Left ventricle myocardium inferior (tissue), 1 donor: ENCODE measurements at regions not wholly inside any gene's neighbourhood (a gene's known extent, or its start where the extent isn't known, plus 50 kb on each side); places are given as distances from the start of the nearest gene placed in this dataset.

ENCODE experiments used
- DNase-seq: peaks from one replicate; pipeline ENCODE4 v3.0.0-alpha.2; 2020
- H3K27ac ChIP-seq: fragments of 200-600 bp; replicated peaks from 2 replicates; pipeline ENCODE4 v1.8.0; 2021
- H3K27me3 ChIP-seq: fragments of 200-600 bp; 2 replicates; pipeline ENCODE4 v1.8.0; 2021; ENCODE audit warnings: low read depth
- H3K36me3 ChIP-seq: fragments of 200-600 bp; 2 replicates; pipeline ENCODE4 v1.8.0; 2021
- H3K4me1 ChIP-seq: fragments of 200-600 bp; 2 replicates; pipeline ENCODE4 v1.8.0; 2021
- H3K4me3 ChIP-seq: fragments of 200-600 bp; 2 replicates; pipeline ENCODE4 v1.8.0; 2021; ENCODE audit warnings: mild to moderate bottlenecking, moderate library complexity
- H3K9me3 ChIP-seq: fragments of 200-600 bp; replicated peaks from 2 replicates; pipeline ENCODE4 v1.8.0; 2021
- CTCF ChIP-seq: fragments of 200-600 bp; IDR thresholded peaks from 2 replicates; pipeline ENCODE4 v1.8.0; 2021; ENCODE audit warnings: antibody characterized with exemption, mild to moderate bottlenecking, borderline replicate concordance
- intact Hi-C: fragments of 100-400 bp; cut with micrococcal nuclease; formaldehyde crosslinking; loops from one replicate; pipeline ENCODE4 v1.11.0; 2022
- donor health status: DM: no; HTN: yes; CAD: no; lungs with severe emphysema.

GRCh38 chr14:41285186-41285748, 321.4 kb upstream of the LRFN5 start:
- H3K4me1 ChIP-seq, result no peaks in the 10 kb centered on the region
- no peak for DNase-seq
- no peak overlapping the region for H3K27ac ChIP-seq
- TF ChIP-seq CTCF, result no peak
- H3K36me3 ChIP-seq, result no peaks in the 10 kb centered on the region
- peaks cover 10% of the 10 kb centered on the region for H3K9me3 ChIP-seq
- H3K4me3 ChIP-seq, result no peak overlapping the region
- no peaks in the 10 kb centered on the region for H3K27me3 ChIP-seq
- intact Hi-C loops, result no loop called here

- H3K27ac ChIP-seq, result no peak overlapping the region
- peaks cover 7% of the 10 kb centered on the region for H3K9me3 ChIP-seq
- no peak for TF ChIP-seq CTCF
- H3K27me3 ChIP-seq, result no peaks in the 10 kb centered on the region
- no peak overlapping the region for H3K4me3 ChIP-seq
- DNase-seq, result no peak
- no peaks in the 10 kb centered on the region for H3K4me1 ChIP-seq
- intact Hi-C loops, result no loop called here
- no peaks in the 10 kb centered on the region for H3K36me3 ChIP-seq
Measured at GRCh38 chr14:41280745-41281144, 325.9 kb upstream of the LRFN5 start.

DNA sequence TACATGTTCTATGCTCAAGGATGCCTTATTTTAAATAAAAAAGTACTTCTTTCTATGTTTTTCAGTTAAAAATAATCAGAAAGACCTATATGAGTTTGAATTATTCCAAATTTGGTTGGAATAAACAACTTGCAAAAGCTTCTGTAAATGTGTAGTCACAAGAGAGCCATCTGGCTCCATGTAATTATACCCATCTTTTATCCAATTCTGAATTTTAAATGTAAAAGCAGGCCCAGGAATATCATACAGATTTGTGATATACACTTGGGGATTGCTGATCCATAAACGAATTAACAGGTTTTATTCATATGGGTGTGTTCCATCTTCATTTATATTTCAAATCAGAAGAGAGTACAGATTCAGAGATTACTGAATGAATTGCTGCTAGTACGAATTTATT, 329.2 kb upstream of the LRFN5 start:
- TF ChIP-seq CTCF, result no peak
- no peak overlapping the region for H3K4me3 ChIP-seq
- intact Hi-C loops, result no loop called here
- no peaks in the 10 kb centered on the region for H3K36me3 ChIP-seq
- DNase-seq, result no peak
- no peak overlapping the region for H3K27ac ChIP-seq
- peaks cover 7% of the 10 kb centered on the region for H3K9me3 ChIP-seq
- no peaks in the 10 kb centered on the region for H3K27me3 ChIP-seq
- no peaks in the 10 kb centered on the region for H3K4me1 ChIP-seq

- Histone ChIP-seq H3K4me3 (no peak overlapping the region), H3K9me3 (peaks cover 15% of the 10 kb centered on the region), H3K36me3 (no peaks in the 10 kb centered on the region), H3K27me3 (no peaks in the 10 kb centered on the region), H3K27ac (no peak overlapping the region), H3K4me1 (no peaks in the 10 kb centered on the region)
- no peak for DNase-seq
- intact Hi-C loops, result no loop called here
- no peak for TF ChIP-seq CTCF
Measured at GRCh38 chr14:41257476-41257875, 349.2 kb upstream of the LRFN5 start.

DNA sequence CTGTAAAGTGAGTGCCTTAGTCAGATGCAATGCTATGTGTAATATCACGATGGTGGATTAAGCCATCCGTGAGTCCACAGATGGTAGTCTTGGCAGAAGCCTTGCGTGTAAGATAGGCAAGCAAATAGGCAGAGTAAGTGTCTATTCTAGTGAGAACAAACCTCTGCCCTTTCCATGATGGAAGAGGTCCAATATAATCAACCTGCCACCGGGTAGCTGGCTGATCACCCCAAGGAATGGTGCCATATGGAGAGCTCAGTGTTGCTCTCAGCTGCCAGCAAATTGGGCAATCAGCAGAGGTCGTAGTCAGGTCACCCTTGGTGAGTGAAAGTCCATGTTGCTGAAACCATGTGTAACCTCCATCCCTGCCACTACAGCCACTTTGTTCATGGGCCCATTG, 371.2 kb upstream of the LRFN5 start:
- no peaks in the 10 kb centered on the region for H3K36me3 ChIP-seq
- peaks cover 21% of the 10 kb centered on the region for H3K9me3 ChIP-seq
- TF ChIP-seq CTCF, result no peak
- intact Hi-C loops, result no loop called here
- H3K27ac ChIP-seq, result no peak overlapping the region
- no peak overlapping the region for H3K4me3 ChIP-seq
- no peaks in the 10 kb centered on the region for H3K4me1 ChIP-seq
- no peak for DNase-seq
- no peaks in the 10 kb centered on the region for H3K27me3 ChIP-seq
